M059J (cell line): ENCODE measurements at regions not wholly inside any gene's neighbourhood (a gene's known extent, or its start where the extent isn't known, plus 50 kb on each side); places are given as distances from the start of the nearest gene placed in this dataset.
"Not testable (repeated sequence)": the region's sequence is repeated elsewhere in the genome, so short reads cannot be mapped to it uniquely, and the experiment has no call there.

Experiments
- DNase-seq: peaks from one replicate; pipeline ENCODE4 v3.0.0-alpha.2; 2012; ENCODE audit warnings: low read depth

DNA sequence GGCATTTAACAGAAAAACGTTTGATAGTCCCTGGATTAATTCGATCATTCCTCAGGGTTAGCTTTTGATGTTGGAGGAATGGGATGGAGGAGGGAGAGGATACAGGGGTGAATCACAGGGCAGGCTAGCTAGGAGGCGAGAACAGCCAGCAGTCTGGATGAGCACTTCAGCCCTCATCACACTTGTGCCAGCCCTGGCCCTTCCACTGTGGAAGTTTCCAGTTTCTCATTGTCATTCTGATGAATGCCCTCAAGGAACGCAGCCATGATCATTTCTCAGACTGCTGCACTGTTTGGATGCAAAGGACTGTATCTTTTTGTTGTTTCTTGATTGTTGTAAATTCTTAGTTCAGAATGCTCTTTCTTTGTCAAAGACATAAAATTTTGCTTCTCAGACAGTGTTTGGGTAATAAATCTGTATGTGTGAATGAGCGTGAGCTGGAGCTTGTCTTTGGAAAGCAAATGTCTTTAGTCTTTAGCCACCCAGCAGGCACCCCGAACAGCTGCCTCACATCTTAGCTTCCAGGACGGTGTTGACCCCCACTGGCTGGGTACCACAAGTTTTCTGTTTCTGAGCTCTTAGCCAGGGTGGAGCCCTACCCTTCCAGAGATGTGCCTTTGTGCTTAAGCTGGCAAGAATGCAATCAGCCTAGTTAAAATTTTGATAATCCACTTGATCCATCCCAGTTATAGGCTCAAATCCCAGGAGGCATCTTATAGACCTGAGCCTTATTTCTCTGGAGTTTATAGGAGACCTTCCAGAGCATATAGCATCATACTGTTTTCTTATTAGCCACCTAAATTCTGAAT lies 121.1 kb downstream of the PDCD6IP start:
- no peak for DNase-seq

DNA sequence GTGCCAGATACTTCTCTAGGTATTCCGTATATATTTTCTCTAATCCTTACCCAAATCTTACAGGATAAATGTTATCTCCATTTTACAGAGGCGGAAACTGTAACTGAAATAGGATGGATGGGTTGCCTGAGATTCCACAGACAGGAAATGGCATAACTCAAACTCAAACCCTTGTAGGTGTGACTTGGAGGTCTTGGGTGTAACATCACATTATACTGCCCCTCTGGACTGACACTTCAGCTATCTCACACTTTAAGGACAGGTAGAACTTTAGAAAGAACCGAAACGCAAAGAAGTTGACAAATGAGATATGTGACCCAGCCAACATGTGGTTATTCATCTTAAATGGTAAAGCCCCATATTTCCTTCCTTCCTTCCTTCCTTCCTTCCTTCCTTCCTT lies 122.1 kb downstream of the PDCD6IP start:
- no peak for DNase-seq

DNA sequence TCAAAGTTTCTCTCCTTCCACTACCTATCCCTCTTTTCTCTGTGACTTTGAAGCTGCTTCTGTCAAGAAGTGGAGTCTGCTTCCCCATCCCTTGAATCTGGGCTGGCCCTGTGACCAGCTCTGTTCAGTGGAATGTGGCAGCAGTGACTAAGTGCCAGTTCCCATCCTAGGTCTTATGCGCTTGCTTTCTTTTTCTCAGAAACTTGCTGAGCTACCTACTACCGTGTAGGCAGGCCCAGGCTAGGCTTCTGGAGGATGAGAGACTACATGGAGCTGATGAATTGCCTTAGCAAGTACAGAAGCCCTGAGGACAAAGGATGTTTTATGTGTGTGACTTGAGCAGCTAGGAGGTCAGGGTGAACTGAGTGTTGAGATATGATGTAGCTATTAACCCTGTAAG lies 123.2 kb downstream of the PDCD6IP start:
- no peak for DNase-seq

DNA sequence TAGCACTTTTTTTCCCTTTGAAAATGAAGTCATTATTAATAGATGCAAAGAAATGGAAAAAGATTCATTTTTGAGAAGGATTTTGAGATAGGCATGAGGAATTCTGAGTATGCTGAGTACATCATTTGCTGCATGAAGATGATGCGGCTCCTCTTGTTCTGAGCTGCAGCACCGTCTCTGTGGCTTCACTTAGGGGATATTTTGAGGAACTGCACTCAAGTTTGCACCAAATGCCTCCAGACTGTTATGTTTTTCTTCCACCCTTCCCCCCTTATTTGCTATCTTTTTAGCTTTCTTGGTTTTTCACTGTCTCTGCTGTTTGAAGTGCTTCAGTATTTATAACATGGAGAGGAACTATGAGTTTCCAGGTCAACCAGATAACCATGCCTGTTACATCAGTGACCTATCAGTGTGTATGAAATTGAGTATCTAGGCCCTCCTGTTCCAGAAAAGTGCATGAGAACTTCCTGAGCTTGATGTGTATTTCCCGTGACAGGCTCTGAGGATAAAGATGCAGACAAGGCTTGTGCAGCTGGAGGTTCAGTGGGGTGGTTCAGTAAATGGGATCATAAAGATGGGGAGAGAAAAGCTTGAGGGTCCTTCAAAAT lies 128.7 kb downstream of the PDCD6IP start:
- no peak for DNase-seq

DNA sequence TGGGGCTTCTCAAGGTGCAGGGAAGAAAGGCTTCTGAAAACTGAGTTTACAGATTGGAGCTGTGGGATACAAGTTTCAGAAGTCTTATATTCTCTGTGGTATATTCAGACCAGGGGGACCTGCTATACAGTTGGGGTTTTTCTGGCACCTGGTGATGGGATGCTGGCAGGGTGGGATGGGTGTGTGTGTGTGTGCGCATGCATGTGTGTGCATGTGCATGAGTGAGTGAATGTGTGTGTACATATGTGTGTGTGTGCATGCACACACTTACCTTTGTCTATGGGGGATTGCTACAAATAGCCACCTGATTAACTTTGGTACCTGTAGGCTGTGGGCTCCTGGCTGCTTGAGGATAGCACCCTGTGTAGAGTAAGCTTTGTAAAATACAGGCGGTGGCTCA lies 131.4 kb downstream of the PDCD6IP start:
- no peak for DNase-seq

DNA sequence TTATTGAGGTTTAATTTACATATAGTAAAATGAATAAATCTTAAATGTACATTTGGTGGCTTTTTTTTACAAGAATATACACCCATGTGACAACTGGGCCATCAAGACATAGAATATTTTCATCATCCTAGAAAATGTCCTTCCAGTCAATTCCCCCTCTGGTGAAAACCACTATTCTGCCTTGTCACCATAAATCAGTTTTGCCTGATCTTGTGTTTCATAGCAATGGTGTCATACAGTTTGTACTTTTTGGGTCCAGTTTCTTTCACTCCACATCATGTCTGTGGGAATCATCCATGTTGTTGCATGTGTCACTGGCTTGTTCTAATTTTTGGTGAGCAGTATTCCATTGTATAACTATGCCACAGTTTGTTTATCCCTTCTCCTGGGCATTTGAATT lies 133.1 kb downstream of the PDCD6IP start:
- no peak for DNase-seq

DNA sequence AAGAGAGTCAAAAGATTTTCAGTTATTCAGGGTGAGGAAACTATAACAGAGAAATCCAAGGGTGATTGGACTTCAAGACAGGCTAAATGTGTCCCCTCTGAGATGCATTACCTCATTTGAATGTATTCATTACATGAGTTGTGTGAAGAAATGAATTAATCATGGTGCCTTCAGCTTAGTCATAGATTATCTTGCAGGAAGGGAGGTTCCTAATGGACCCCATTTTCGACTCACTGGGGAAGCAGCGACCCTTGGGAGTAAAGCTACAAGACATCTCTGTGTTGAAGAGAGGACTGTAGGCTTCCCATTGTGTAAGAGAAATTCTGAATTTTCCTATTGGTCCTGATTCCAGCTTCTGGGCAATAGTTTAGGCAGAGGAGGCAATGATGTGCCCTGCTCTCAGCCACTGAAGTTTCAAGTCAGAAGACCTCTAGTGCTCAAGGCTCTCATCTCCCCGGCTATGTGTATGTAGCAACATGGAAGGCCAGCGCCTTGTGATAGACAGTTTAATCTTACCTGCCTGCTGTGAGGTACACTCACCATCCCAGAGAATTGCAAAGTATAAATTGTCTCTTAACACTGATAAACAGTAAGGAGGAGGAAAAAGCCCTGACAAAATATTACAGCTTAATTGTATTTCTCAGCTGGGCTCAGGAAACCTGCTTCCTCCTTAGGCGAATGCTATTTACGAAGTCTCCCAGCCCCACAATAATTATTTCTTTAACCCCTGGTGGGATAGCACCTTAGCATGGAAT lies 133.8 kb downstream of the PDCD6IP start:
- no peak for DNase-seq

DNA sequence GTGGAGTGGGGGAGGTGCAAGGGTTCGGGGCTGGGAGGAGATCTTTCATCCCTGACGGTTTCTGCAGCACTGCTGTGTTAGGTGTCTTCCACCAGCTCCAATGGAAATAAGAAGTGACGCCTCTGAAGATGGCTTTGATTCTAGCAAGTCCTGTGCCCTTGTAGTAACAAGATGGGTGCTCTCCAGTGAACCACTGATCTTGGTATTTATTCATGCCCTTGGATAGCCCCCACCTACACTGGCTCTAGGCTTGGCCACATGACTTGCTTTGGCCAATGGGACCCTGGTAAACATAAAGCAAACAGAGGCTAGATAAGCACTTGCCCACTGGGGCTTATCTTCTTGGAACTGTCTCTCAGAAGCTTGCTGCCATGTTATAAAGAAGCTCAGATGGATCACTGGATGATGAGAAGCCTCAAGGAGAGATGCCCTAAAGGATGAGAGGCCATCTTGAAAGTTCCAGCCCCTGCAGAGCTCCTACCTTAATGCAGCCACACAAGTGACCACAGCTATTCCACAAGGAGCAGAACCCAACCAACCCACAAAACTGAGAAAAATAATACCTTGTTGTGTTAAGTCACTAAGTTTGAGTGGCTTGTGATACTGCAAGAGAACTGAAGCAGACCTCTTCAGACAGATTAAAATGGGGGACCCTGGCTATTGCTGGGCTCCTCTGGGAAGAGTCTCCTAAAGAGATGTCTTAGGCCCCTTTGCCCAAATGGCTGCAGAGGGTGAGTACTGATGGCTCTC lies 137.9 kb downstream of the PDCD6IP start:
- no peak for DNase-seq

DNA sequence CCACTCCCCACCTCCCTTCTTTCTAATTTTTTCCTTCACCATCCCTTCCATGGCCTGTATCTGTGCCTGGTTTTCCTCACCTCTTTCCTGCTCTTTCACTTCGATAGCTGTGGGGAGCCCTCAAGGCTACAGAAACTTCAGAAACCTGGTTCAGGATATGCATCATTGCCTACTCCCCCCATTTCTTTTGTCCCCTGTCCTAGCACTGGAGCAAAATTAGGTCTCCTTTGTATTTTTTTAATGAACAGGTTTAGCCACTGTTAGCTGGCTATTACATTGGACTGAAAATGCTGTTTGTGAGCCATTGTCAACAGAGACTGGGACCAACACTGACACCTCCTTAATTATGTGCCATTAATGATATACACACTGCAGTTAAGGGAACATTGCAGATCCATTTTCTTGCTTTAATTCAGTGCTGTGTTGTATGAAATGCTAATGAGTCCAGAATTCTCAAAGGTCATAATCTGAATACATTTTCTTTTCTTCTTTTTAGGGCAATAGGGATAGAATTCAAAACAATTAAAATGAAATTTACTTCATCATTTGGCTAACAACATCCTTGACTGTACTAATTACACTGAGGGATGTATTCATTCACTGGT lies 138.6 kb downstream of the PDCD6IP start:
- DNase-seq: no peak

DNA sequence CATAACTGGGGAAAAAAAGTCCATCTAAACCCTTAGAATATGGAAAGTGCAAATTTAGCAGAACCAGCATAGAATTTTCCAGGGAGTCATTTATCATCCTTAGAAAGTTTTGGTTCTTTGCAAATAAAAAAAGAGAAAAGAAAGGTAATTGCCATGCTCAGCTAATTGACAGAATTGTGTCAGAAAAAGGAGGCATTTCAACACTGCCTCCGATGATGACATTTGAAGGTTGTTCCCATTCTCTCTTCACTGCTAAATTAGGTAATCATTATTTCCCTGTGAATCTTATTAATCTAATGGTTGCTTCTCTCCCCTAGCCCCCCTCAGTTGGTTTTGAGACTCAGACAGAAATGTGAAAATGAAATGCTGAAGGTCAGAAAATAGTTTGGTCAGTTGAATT lies 139.2 kb downstream of the PDCD6IP start:
- no peak for DNase-seq

DNA sequence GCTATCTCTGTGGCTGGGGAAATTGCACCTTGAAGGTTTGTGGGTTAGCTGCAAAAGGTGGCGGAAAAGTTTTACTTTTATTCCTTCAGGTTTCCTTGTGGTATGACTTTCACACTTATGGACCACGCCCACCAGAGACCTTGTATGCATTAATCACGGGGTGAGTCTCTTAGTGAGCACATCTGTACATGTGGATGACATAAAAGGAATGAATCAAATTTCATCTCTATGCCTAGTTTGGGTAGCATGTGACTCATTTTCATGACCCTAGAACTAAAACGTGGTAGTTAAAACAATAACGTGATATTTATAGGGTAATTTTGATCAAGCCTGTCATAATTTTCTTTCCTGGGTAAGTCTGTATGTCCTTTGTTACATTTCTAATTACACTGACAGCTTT lies 141.7 kb downstream of the PDCD6IP start:
- no peak for DNase-seq

DNA sequence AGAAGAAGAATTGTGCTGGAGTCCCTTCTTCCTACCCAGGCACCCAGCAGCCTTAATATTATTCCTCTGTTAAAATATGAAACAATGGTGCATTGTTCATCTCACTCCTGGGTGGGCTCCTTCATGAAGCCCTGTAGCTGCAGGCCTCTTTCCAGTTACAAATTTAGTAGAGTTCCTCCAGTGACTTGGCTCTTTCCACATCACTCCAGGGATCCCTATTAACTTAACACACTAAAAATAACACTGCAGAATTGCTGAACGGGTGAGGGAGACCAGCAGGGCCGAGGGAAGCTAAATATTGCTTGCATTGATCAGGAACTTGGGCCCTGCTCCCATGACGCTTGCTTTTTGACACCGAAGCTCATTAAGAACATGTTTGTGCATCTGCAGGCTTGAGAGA lies 142.3 kb downstream of the PDCD6IP start:
- DNase-seq: no peak

DNA sequence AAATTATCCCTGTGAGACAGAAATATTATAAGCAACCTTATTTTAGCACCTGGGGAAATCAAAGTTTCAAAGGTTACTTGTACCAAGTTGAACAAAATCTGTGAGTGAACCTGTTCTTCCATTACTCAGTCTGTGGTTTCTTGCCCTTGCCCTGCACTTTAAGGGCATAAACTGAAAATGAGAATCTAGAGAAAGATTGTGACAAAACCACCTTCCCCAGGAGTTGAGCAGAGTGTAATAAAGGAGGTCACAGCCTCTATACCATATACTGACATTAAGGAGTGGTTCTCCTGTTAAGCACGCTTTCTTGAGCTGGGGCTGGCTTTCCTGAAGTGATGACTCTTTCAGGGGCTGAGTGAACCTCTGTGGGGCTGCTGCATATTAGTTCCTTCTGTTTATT lies 143.4 kb downstream of the PDCD6IP start:
- DNase-seq: no peak

DNA sequence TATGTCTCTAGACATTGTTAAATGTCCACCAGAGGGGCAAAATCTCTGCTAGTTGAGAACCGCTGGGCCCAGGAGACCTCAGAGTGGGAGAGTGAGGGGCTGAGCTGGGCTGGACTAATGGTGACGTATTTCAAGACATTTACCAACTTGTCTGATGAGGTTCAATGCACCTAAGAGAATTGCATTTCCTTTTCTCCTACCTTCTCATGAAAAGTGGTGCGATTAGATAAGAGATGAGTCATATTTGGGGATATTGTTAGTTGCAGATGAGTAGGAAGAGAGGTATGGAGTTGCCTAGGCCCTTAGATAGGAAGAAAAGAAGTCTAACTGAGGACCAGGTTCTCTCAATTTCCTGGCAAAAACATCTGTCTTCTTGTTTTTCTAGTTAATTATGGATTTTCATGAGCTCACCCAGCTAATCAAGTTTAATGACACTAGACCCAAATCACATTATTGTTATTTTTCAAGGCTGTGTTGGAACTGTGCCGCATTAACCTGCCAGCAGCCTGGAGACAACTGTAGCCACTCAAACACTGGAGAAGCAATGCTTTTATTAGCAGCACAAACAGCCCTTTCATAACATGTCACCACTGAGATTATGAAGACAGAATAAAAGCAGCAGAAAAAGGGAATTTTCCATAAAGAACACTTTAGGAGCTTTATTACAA lies 144.2 kb downstream of the PDCD6IP start:
- DNase-seq: peak; percentile 16

DNA sequence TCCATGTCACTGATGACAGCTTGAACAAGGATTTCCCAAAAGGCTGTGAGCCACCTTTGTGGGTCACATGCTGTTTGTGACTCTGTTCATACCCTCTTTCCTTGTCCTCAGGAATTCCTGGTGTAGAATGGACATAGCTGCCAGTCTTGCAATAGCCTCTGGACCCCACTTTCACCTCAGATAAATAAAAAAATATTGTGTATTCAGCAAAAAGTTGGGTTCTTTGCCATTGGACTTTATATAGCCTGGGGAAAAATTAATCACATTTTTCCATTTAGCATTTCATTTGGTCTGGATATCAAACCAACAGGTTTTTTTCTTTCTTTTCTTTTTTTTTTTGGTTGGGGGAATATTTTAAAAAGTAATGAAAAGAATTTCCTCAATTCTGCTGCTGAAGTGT lies 144.8 kb downstream of the PDCD6IP start:
- no peak for DNase-seq

DNA sequence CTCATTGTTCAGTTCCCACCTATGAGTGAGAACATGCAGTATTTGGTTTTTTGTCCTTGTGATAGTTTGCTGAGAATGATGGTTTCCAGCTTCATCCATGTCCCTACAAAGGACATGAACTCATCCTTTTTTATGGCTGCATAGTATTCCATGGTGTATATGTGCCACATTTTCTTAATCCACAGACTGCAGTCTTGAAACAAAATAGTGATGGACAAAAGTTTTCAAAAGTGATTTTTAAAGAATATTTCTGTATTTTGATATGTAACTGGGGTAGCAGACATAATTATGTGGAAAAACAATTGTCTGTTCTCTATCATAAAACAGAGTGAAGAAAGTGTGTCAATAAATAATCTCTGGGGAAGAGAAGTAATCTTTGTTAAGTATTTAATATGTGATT lies 148.2 kb downstream of the PDCD6IP start:
- DNase-seq: not testable (repeated sequence)

DNA sequence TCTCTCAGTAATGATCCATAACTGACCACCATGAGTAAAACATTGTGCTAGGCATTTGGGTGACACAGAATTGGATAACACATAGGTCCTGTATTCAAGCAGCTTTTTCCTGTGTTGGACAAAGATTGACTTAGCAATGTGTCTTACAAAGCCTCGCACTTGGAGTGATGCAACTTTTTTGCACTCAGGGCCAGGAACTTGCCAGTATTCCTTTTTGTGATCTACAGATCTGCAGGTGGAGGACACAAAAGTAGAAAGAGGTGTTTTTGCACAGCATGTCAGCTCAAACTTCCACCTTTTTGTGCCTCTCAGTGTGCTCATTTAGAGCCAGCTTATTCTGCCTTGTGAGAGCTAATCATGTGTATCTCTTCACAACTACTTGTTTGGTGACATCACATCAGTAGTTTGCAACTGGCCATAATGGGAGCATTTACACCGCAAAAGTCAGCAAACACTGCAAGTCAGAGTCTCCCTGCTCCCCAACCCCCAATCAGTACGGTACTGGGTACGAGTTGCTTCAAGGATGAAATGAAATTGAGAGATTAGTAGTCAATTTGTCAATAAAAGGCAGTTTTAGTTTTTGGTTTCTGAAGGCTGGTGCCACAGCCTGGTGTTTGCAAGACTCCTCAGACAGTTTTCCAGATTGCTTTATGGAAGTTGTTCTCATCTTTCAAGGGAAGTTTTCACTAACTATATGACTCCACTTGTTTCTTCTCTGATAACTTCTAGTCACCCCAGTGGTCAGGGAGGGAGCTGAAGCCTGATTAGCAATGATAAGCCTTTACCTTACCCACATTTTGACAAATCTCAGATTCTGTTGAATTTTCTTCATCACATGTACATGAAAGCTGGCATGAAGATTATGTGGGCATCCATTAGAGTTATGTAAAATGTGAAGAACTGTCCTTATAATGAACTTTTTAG lies 149.1 kb downstream of the PDCD6IP start:
- no peak for DNase-seq

DNA sequence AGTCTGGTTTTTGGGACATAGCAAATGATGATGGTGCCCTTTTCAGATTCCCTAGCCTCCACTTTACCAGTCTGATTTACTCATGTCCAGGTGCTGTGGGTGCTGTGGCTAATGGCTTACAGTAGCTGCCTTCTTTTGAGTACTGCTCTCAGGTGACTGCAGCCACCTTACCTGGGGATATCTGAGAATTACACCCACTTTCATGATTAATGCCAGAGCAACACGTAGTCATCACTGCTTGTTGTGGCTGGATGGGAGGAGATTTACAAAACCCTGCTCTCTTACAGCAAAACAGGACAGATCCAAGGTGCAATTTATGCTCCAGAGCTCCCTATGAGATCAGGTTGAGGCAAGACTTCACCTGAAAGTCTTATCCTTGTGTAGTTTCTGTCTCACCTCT lies 150.6 kb downstream of the PDCD6IP start:
- no peak for DNase-seq

DNA sequence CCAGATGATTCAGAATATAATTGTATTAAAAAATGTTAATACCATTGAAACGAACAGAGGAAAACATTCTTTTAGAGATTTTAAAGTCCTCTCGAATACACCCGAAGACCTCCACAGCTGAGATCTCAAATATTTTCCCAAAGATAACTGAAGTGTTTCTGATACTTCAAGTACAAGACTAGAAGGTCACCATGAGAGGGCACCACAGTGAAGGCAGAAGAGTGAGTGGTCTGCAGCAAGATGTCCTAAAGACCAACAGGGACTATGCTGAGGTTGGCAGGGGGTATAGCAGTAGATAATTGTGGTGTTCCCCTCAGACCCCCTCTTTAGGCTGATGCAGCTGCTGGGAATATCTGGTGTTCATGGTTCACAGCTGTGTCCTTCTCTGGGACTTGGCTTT lies 156.5 kb downstream of the PDCD6IP start:
- no peak for DNase-seq

DNA sequence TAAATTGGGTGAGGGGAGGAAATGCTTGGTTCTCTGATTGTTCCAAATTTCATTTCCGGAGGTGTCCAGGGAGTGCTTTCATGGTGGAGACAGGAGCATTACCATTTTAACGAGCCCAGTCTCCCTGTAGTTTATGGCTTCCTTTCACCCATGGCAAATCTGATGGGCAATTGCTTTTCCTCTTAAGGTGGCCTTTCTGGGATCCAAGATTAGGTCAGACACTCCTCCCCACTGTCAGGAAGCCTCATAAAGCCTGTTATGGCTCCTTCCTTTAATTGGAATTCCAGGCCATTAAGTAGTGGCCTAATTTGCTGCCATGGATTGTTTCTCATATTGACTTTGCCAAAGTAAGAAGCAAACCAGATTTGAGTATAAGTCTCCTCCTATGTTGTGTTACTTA lies 157.8 kb downstream of the PDCD6IP start:
- no peak for DNase-seq
